Ishikawa (cell line): ENCODE measurements at regions not wholly inside any gene's neighbourhood (a gene's known extent, or its start where the extent isn't known, plus 50 kb on each side); places are given as distances from the start of the nearest gene placed in this dataset.

Experiments
- CEBPB ChIP-seq: IDR thresholded peaks from 2 replicates; pipeline ENCODE4 v1.6.1; 2012
- CREB1 ChIP-seq: IDR thresholded peaks from 2 replicates; pipeline ENCODE4 v1.6.1; 2012; ENCODE audit warnings: low read depth
- EGR1 ChIP-seq: IDR thresholded peaks from 2 replicates; pipeline ENCODE4 v1.6.1; 2012
- EP300 ChIP-seq: IDR thresholded peaks from 2 replicates; pipeline ENCODE4 v1.6.1; 2012; ENCODE audit warnings: borderline replicate concordance
- FOXM1 ChIP-seq: IDR thresholded peaks from 2 replicates; pipeline ENCODE4 v1.6.1; 2012; ENCODE audit warnings: low read depth, borderline replicate concordance
- NFIC ChIP-seq: IDR thresholded peaks from 2 replicates; pipeline ENCODE4 v1.6.1; 2012
- RAD21 ChIP-seq: IDR thresholded peaks from 2 replicates; pipeline ENCODE4 v1.6.1; 2012; ENCODE audit warnings: low read depth
- TAF1 ChIP-seq: IDR thresholded peaks from 2 replicates; pipeline ENCODE4 v1.6.1; 2012; ENCODE audit warnings: low read depth, mild to moderate bottlenecking
- TCF12 ChIP-seq: IDR thresholded peaks from 2 replicates; pipeline ENCODE4 v1.6.1; 2012; ENCODE audit warnings: low read depth
- TEAD4 ChIP-seq: IDR thresholded peaks from 2 replicates; pipeline ENCODE4 v1.6.1; 2012
- YY1 ChIP-seq: IDR thresholded peaks from 2 replicates; pipeline ENCODE4 v1.6.1; 2012; ENCODE audit warnings: low read depth
- ZBTB7A ChIP-seq: IDR thresholded peaks from 2 replicates; pipeline ENCODE4 v1.6.1; 2012; ENCODE audit warnings: low read depth
- TF ChIP-seq, protein P1 (sequence below): IDR thresholded peaks from 2 replicates; pipeline ENCODE4 v1.6.1; 2012
- TF ChIP-seq, protein P2 (sequence below): IDR thresholded peaks from 2 replicates; pipeline ENCODE4 v1.6.1; 2012
- TF ChIP-seq, protein P3 (sequence below): IDR thresholded peaks from 2 replicates; pipeline ENCODE4 v1.6.1; 2012; ENCODE audit warnings: low read depth, mild to moderate bottlenecking

DNA sequence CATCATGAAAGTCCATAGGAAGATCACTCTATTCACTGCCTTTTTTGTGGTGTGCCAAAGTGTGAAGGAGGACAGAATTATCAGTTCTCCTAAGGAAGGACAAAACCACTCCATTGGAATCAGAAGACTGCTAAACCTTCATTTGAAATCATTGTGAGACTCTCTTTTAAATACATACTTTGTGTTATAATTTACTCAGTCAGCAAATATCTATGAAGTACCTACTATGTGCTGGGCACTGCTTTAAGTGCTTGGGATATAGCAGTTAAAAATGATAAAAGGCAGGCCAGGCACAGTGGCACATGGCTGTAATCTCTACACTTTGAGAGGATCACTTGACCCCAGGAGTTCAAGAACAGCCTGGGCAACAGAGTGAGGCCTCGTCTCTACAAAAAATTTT lies 692.3 kb downstream of the DSC3 start:
- TF ChIP-seq EP300 (no peak), ZBTB7A (no peak), TCF12 (no peak), NFIC (no peak), TAF1 (no peak), YY1 (no peak)

DNA sequence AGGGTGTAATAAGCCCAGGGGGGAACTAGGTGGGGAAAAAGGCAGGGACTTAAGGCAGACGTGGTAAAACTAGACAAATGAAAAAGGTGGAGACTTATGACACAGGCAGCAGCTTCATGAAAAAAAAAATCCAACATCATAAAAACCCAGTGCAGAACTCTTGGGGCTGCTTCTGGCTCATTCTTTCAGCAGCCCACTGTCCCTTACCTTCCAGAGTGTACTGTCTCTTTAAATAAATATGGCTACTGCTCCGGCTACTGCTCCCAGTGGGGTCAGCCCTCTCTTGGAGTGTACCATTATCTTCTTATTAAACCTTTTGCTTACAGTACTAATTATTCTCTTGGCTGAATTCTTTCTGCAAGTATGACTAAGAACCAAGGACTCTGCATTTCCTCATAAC lies 699.5 kb downstream of the DSC3 start:
- TF ChIP-seq CEBPB = no peak

DNA sequence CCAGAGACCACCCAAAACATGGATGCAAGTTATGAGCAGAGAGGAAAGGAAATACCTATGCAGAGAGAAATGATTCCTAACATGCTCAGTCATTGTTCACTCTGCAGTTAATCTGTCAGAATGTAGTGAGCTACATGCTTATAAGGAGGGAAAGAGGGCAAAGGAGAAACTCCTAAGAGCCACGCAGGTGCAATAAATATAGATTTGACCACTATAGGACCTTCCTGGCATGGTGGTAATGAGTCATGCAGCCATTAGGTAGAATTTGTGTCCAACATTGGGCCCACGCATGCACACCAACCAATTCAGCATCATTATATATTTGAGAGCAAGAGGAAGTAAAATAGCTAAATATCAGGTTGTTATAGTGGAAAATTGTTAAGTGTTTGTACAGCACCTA lies 699.9 kb downstream of the DSC3 start:
- TF ChIP-seq CEBPB = no peak

DNA sequence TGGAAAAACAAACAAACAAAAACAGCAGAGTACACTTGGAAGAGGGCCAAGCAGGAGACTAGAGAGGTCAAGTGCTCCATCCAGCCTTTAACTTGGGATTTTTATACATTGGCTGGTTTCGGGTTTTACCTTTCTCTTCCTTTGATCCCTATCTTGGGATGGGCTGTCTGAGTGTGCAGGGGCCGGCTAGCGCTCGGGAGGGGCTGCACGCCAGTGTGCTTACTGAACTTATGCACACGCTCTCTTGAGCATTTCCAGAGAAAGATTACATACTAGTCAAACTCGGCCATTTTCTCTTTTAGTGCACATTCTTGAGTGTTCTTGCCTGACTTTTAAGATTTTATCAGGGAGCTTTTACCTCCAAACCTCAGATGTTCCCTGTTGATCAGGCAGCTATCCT lies 707.8 kb downstream of the DSC3 start:
- TF ChIP-seq TCF12 (no peak), TAF1 (no peak), YY1 (no peak), FOXM1 (no peak), ZBTB7A (no peak)
- TF ChIP-seq, protein P1, sequence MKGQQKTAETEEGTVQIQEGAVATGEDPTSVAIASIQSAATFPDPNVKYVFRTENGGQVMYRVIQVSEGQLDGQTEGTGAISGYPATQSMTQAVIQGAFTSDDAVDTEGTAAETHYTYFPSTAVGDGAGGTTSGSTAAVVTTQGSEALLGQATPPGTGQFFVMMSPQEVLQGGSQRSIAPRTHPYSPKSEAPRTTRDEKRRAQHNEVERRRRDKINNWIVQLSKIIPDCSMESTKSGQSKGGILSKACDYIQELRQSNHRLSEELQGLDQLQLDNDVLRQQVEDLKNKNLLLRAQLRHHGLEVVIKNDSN = no peak
- TF ChIP-seq, protein P2, sequence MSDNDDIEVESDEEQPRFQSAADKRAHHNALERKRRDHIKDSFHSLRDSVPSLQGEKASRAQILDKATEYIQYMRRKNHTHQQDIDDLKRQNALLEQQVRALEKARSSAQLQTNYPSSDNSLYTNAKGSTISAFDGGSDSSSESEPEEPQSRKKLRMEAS = no peak

DNA sequence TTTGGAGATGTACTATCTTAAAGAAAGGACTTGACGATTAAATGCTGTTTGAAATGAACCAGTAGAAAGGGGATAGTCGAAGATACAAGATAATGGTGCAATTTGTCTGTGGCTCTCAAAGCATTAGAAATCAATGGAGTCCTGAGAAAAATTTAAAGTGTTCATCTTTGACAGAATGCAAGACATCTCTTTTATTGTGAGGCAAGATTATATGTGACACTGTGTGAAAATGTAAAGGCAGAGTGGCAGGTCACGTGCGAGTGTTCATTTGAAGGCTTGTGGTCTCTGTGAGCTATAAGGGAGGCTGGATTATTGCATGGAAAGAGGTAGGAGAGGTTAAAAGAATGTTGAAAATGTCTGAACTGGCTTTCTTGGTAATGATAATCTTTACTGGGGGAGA lies 709.2 kb downstream of the DSC3 start:
- TF ChIP-seq, protein P1 = no peak
- TF ChIP-seq CREB1 = no peak
- TF ChIP-seq ZBTB7A = no peak
- TF ChIP-seq, protein P3, sequence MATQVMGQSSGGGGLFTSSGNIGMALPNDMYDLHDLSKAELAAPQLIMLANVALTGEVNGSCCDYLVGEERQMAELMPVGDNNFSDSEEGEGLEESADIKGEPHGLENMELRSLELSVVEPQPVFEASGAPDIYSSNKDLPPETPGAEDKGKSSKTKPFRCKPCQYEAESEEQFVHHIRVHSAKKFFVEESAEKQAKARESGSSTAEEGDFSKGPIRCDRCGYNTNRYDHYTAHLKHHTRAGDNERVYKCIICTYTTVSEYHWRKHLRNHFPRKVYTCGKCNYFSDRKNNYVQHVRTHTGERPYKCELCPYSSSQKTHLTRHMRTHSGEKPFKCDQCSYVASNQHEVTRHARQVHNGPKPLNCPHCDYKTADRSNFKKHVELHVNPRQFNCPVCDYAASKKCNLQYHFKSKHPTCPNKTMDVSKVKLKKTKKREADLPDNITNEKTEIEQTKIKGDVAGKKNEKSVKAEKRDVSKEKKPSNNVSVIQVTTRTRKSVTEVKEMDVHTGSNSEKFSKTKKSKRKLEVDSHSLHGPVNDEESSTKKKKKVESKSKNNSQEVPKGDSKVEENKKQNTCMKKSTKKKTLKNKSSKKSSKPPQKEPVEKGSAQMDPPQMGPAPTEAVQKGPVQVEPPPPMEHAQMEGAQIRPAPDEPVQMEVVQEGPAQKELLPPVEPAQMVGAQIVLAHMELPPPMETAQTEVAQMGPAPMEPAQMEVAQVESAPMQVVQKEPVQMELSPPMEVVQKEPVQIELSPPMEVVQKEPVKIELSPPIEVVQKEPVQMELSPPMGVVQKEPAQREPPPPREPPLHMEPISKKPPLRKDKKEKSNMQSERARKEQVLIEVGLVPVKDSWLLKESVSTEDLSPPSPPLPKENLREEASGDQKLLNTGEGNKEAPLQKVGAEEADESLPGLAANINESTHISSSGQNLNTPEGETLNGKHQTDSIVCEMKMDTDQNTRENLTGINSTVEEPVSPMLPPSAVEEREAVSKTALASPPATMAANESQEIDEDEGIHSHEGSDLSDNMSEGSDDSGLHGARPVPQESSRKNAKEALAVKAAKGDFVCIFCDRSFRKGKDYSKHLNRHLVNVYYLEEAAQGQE = no peak
- no peak for TF ChIP-seq YY1
- TF ChIP-seq RAD21 = no peak
- TF ChIP-seq NFIC = no peak
- TF ChIP-seq, protein P2 = no peak
- TF ChIP-seq EP300 = no peak
- TF ChIP-seq FOXM1 = no peak
- TF ChIP-seq EGR1 = no peak
- TF ChIP-seq CEBPB = no peak
- TF ChIP-seq TCF12 = no peak
- TF ChIP-seq TAF1 = no peak
- no peak for TF ChIP-seq TEAD4

DNA sequence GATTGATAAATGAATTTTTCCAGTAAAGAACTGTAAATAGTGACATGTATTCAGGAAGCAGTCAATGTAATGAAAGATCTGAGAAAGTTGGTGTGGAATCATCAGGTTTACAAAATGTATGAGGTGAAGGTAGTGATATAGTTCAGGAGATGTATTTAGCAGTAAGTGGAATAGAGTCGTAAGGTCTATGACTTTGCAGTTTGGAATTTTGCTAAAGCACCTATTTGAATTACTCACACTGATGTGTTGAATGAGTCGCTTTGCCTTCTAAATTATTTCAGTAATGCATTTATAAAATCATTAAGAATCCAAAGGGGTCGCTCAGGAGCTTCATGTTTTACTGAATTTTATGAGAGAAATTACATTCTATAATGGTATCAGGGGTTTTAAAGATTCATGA lies 713.7 kb downstream of the DSC3 start:
- TF ChIP-seq CEBPB (no peak), TCF12 (no peak), ZBTB7A (no peak), FOXM1 (no peak), EGR1 (no peak), YY1 (no peak), TEAD4 (no peak)
- TF ChIP-seq, protein P2 = no peak
- TF ChIP-seq, protein P1 = no peak

DNA sequence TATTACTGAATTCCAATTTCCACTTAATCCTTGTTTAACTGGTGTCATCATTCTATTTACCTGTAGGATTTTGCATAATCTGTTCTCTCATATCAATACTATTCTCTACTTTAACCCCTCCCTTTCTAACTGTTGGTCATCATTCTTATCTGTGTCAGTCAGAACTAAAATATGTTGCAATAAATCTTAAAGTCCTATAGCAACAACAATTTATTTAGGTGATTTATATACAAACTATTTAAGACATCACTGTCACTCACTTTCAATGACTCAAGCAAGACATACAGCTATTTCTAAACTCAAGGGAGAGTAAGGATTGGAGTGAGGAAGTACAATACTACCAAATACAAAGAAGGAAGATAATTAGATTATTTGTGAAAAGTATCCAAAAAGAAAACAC lies 740.4 kb downstream of the DSC3 start:
- no peak for TF ChIP-seq CEBPB
- TF ChIP-seq NFIC = no peak
- TF ChIP-seq EP300 = no peak
- no peak for TF ChIP-seq CREB1

DNA sequence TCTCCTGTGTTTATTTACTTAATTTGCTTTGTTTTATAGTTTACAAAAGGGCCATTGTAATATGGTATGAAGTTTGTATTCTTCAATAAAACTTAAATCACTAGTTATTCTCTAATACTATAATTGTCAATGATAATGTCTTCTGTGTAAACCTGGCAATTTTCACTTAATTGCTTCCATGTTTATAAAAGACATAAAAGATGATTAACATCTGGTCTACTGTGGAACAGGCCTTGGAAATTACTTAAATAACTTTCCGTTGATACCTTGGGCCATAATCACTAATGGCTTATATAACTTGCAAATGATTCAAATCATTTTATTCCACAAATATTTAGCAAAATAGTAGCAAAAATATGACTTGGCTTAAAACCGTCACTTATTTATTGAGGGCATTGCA lies 743.8 kb downstream of the DSC3 start:
- TF ChIP-seq, protein P1 = no peak
- TF ChIP-seq EP300 = no peak
- no peak for TF ChIP-seq YY1
- no peak for TF ChIP-seq TCF12
- TF ChIP-seq CEBPB = no peak
- TF ChIP-seq NFIC = no peak
- no peak for TF ChIP-seq TAF1
- TF ChIP-seq EGR1 = no peak
- no peak for TF ChIP-seq TEAD4
- no peak for TF ChIP-seq ZBTB7A
- TF ChIP-seq, protein P3 = no peak
- TF ChIP-seq FOXM1 = no peak
- no peak for TF ChIP-seq RAD21
- TF ChIP-seq, protein P2 = no peak
